HepG2 (cell line): ENCODE measurements at regions not wholly inside any gene's neighbourhood (a gene's known extent, or its start where the extent isn't known, plus 50 kb on each side); places are given as distances from the start of the nearest gene placed in this dataset.

Experiments used
- ATAC-seq: fragments of 200-7000 bp; cut with Tn5 transposase; 3 replicates; pipeline ENCODE4 v1.9.1; 2020; ENCODE audit warnings: mild to moderate bottlenecking, moderate library complexity
- BruUV-seq: library from RNA; stranded (reverse); fragments of 400-500 nt; replicated peaks from 2 replicates; lab custom pipeline; 2021; lab: Mats Ljungman, UMichigan
- CTCF ChIA-PET: fragments of 300-600 bp; formaldehyde crosslinking; extraction: SDS; loops from one replicate; lab custom pipeline; 2021; ENCODE audit warnings: low total read pairs, inconsistent platforms, low intra/inter-chr PET ratio; lab: Yijun Ruan, JAX
- POLR2A ChIA-PET: fragments of 350-600 bp; sonication (Branson Sonifier 250); formaldehyde crosslinking; loops from one replicate; lab custom pipeline; 2020; ENCODE audit warnings: antibody characterized with exemption, inconsistent platforms; lab: Yijun Ruan, JAX
- DNase-seq: peaks from one replicate; pipeline ENCODE4 v3.0.0-alpha.2; 2015; ENCODE audit warnings: low spot score
- FAIRE-seq: peaks from 3 replicates; lab custom pipeline; 2011; peaks lifted over from hg19 to GRCh38; lab: Jason Lieb, UNC
- H2AFZ ChIP-seq: one replicate; pipeline ENCODE4 v1.6.1; 2011; ENCODE audit warnings: low read length, inconsistent platforms
- H3K27ac ChIP-seq: fragments of 300-600 bp; 3 replicates; pipeline ENCODE4 v1.8.0; 2011; ENCODE audit warnings: mixed run types, mild to moderate bottlenecking, mixed read lengths, low read length, inconsistent platforms; ENCODE audit not compliant: insufficient read depth; ENCODE audit errors: extremely low read length
- H3K27me3 ChIP-seq, 2 experiments: fragments of 200-600 bp in 1 of 2; 2 replicates in 1 of 2; 3 replicates in 1 of 2; pipeline versions ENCODE4 v1.6.0 to v1.8.0; 2011; ENCODE audit warnings: low read length in 2 of 2, mild to moderate bottlenecking in 2 of 2, moderate library complexity in 2 of 2, inconsistent platforms in 1 of 2; ENCODE audit not compliant: insufficient read depth in 2 of 2, control insufficient read depth in 1 of 2
- H3K36me3 ChIP-seq, 2 experiments: fragments of 200-600 bp in 1 of 2; replicated peaks in 1 of 2; 2 replicates in 1 of 2; 3 replicates in 1 of 2; pipeline versions ENCODE4 v1.5.1 to v1.8.0; 2011; ENCODE audit warnings: low read length in 2 of 2, inconsistent platforms in 1 of 2; ENCODE audit not compliant: insufficient read depth in 2 of 2, control insufficient read depth in 1 of 2
- H3K4me1 ChIP-seq: 2 replicates; pipeline ENCODE4 v1.5.1; 2012; ENCODE audit warnings: low read length, inconsistent platforms; ENCODE audit not compliant: insufficient read depth
- H3K4me2 ChIP-seq: 2 replicates; pipeline ENCODE4 v1.6.0; 2011; ENCODE audit warnings: low read depth, low read length, inconsistent platforms
- H3K4me3 ChIP-seq, 3 experiments: fragments of 200-600 bp in 1 of 3; sonication (generic), shearing (Covaris generic) in 1 of 3; replicated peaks in 1 of 3; 2 replicates each; pipeline ENCODE4 v1.5.1; 2011 to 2016; ENCODE audit warnings: low read length in 3 of 3, inconsistent platforms in 2 of 3, low read depth in 2 of 3, mild to moderate bottlenecking in 2 of 3, control low read depth in 1 of 3, mixed read lengths in 1 of 3; ENCODE audit not compliant: insufficient read depth in 1 of 3
- H3K79me2 ChIP-seq: one replicate; pipeline ENCODE4 v1.6.1; 2011; ENCODE audit warnings: low read length, inconsistent platforms; ENCODE audit not compliant: insufficient read depth
- H3K9ac ChIP-seq: 2 replicates; pipeline ENCODE4 v1.6.0; 2011; ENCODE audit warnings: mild to moderate bottlenecking, low read depth, low read length, inconsistent platforms; ENCODE audit not compliant: insufficient read depth
- H3K9me3 ChIP-seq: 2 replicates; pipeline ENCODE4 v1.5.1; 2012; ENCODE audit warnings: mild to moderate bottlenecking, low read length
- H4K20me1 ChIP-seq: 2 replicates; pipeline ENCODE4 v1.6.0; 2011; ENCODE audit warnings: inconsistent platforms, mild to moderate bottlenecking, low read length, moderate library complexity; ENCODE audit not compliant: insufficient read depth
- NFE2L2 ChIP-seq: fragments of 150-350 bp; IDR thresholded peaks from 2 replicates; pipeline ENCODE4 v1.6.1; 2014; ENCODE audit warnings: low read length
- NR2F1 ChIP-seq, 2 experiments: fragments of 450-650 bp in 1 of 2; formaldehyde crosslinking in 1 of 2; IDR thresholded peaks; 2 replicates each; pipeline versions ENCODE4 v1.5.0 to v1.6.1; 2016 to 2020; ENCODE audit warnings: mild to moderate bottlenecking in 1 of 2, missing compliant biosample characterization in 1 of 2, missing genetic modification reagents in 1 of 2, moderate library complexity in 1 of 2
- PHB2 ChIP-seq: fragments of 450-650 bp; IDR thresholded peaks from 2 replicates; pipeline ENCODE4 v1.6.1; 2018; ENCODE audit not compliant: partially characterized antibody
- XBP1 ChIP-seq: sonication (generic); formaldehyde crosslinking; IDR thresholded peaks from 2 replicates; pipeline ENCODE4 v1.5.0; 2020; ENCODE audit warnings: missing genetic modification reagents
- ZNF317 ChIP-seq: sonication (generic); formaldehyde crosslinking; IDR thresholded peaks from 2 replicates; pipeline ENCODE4 v1.5.0; 2020; ENCODE audit warnings: mild to moderate bottlenecking, missing genetic modification reagents
- ZNF619 ChIP-seq: sonication (generic); formaldehyde crosslinking; IDR thresholded peaks from 2 replicates; pipeline ENCODE4 v1.4.0; 2020; ENCODE audit warnings: mild to moderate bottlenecking, missing genetic modification reagents
- ZNF878 ChIP-seq: sonication (generic); formaldehyde crosslinking; IDR thresholded peaks from 2 replicates; pipeline ENCODE4 v1.8.1; 2023; ENCODE audit warnings: mild to moderate bottlenecking, missing genetic modification reagents, moderate library complexity
- WGBS: methylation state at CpG from one replicate; pipeline ENCODE4 v1.1.6; 2017; ENCODE audit warnings: low lambda C conversion rate; 5-methylcytosine and 5-hydroxymethylcytosine counted together
- in situ Hi-C: cut with HindIII; loops from 2 replicates; pipeline ENCODE4 v1.10.0; 2017; ENCODE audit warnings: low pct_unique_long_range_greater_than_20kb; ENCODE audit not compliant: extremely low pct_ligation_motif_present
- intact Hi-C: fragments of 100-400 bp; cut with micrococcal nuclease; formaldehyde crosslinking; loops from one replicate; pipeline ENCODE4 v1.10.0; 2022; ENCODE audit not compliant: unreplicated experiment
- TF ChIP-seq, protein P1 (sequence below): sonication (generic); formaldehyde crosslinking; IDR thresholded peaks from 2 replicates; pipeline ENCODE4 v1.8.1; 2023; ENCODE audit warnings: mild to moderate bottlenecking, moderate library complexity, missing genetic modification reagents
- TF ChIP-seq, protein P2 (sequence below): sonication (generic); formaldehyde crosslinking; conservative IDR thresholded peaks from 2 replicates; pipeline ENCODE4 v1.4.0; 2020; ENCODE audit warnings: missing genetic modification reagents
- TF ChIP-seq, protein P3 (sequence below): sonication (generic); formaldehyde crosslinking; conservative IDR thresholded peaks from 2 replicates; pipeline ENCODE4 v1.8.0; 2022; ENCODE audit warnings: low read depth, missing genetic modification reagents

DNA sequence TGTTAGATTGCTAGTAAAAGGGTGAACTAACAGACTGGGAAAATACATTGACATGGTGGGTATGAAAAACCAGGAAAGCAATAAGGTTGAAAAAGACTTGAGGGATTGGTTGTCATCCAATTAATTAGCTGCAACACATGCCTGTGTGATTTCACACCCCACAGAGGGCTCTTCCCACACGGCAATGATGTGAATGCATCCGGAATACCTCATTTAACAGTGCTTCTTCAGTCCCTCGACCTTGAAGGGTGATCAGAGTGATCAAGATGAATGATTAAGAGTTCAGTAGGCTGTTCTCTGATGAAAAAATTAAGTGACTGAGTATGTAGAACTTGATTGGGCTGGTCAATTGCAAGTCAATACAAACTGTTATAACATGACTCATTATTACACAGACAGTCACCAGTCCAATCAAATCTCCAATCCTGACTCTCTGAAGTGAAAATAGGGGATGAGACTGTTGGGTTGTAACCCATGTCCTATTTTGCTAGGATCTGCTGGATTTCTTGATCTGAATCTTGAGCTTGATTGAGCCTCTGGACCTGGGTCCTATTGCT, 924.9 kb upstream of the FAM98A start:
- in situ Hi-C loops (no loop called here), intact Hi-C loops (no loop called here)
- BruUV-seq: no TSS peak
- no peaks in the 10 kb centered on the region for H3K36me3 ChIP-seq
- POLR2A ChIA-PET: no interaction called here
- no peaks in the 10 kb centered on the region for H3K79me2 ChIP-seq
- H3K4me3 ChIP-seq: no peak overlapping the region
- no peak for FAIRE-seq
- peaks cover 93% of the 10 kb centered on the region for H3K9me3 ChIP-seq
- no peak for ATAC-seq
- no peaks in the 10 kb centered on the region for H4K20me1 ChIP-seq
- H3K27me3 ChIP-seq: no peaks in the 10 kb centered on the region
- TF ChIP-seq ZNF619 (CRISPR knock-in tag): no peak
- no peak for TF ChIP-seq ZNF878
- TF ChIP-seq XBP1 (CRISPR knock-in tag): no peak
- TF ChIP-seq, protein P1, sequence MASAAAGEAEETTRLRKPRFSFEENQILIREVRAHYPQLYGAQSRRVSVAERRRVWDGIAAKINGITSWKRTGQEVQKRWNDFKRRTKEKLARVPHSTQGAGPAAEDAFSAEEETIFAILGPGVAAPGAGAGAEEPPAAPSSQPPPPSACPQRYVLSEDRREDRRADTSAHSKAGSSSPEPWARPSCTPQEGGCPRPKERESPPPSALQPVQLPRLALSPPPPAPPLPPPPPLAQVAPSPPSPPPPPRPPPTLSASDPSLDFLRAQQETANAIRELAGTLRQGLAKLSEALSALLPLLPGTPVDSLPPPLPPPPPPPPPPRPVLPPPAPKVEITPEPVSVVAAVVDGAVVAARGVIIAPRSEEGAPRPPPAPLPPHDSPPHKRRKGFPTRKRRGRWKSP (CRISPR knock-in tag): no peak
- TF ChIP-seq NFE2L2: no peak
- TF ChIP-seq NR2F1 (CRISPR knock-in tag; IDR thresholded peaks at IDR 0.05): no peak
- TF ChIP-seq, protein P2, sequence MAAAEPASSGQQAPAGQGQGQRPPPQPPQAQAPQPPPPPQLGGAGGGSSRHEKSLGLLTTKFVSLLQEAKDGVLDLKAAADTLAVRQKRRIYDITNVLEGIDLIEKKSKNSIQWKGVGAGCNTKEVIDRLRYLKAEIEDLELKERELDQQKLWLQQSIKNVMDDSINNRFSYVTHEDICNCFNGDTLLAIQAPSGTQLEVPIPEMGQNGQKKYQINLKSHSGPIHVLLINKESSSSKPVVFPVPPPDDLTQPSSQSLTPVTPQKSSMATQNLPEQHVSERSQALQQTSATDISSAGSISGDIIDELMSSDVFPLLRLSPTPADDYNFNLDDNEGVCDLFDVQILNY (CRISPR knock-in tag): no peak
- H3K4me1 ChIP-seq: no peaks in the 10 kb centered on the region
- CTCF ChIA-PET: no interaction called here
- H3K9ac ChIP-seq: no peak overlapping the region
- 0% methylated on average over 3 of the region's 3 CpGs for WGBS
- no peak overlapping the region for H2AFZ ChIP-seq
- no peak overlapping the region for H3K4me2 ChIP-seq
- H3K27ac ChIP-seq: no peak overlapping the region
- no peak for DNase-seq

DNA sequence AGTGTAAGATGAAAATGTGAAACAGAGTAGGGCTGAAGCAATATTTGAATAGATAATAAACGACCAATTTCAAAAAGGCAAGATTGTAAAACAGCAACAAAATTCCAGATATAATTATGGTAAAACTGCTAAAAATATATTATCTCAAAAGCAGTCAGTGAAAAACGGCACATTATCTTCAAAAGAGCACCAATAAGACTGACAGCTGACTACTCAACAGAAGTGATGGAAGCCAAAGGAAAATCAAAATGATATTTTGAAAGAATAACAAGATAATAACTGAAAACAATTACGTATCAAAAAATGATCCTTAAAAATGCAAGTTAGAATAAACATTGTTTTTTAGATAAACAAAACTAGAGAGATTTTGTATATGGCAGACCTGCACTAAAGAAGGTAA, 920.6 kb upstream of the FAM98A start:
- H3K36me3 ChIP-seq: no peaks in the 10 kb centered on the region
- FAIRE-seq (no peak), ATAC-seq (no peak), DNase-seq (no peak)
- no peak overlapping the region for H3K27ac ChIP-seq
- no peak overlapping the region for H3K4me3 ChIP-seq
- H3K4me2 ChIP-seq: no peak overlapping the region
- no peak overlapping the region for H3K9ac ChIP-seq
- intact Hi-C loops (no loop called here), in situ Hi-C loops (no loop called here)
- no peak overlapping the region for H2AFZ ChIP-seq
- H3K79me2 ChIP-seq: no peaks in the 10 kb centered on the region
- ChIA-PET CTCF (no interaction called here), POLR2A (no interaction called here)
- BruUV-seq: no TSS peak
- no peaks in the 10 kb centered on the region for H4K20me1 ChIP-seq
- 4% methylated on average over 3 of the region's 3 CpGs for WGBS
- peaks cover 87% of the 10 kb centered on the region for H3K9me3 ChIP-seq
- no peaks in the 10 kb centered on the region for H3K4me1 ChIP-seq
- TF ChIP-seq PHB2: no peak
- TF ChIP-seq ZNF317 (CRISPR knock-in tag): peak; percentile 95
- TF ChIP-seq, protein P3, sequence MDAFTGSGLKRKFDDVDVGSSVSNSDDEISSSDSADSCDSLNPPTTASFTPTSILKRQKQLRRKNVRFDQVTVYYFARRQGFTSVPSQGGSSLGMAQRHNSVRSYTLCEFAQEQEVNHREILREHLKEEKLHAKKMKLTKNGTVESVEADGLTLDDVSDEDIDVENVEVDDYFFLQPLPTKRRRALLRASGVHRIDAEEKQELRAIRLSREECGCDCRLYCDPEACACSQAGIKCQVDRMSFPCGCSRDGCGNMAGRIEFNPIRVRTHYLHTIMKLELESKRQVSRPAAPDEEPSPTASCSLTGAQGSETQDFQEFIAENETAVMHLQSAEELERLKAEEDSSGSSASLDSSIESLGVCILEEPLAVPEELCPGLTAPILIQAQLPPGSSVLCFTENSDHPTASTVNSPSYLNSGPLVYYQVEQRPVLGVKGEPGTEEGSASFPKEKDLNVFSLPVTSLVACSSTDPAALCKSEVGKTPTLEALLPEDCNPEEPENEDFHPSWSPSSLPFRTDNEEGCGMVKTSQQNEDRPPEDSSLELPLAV (CRISPR knock-in tag): no peak
- H3K27me3 ChIP-seq: no peaks in the 10 kb centered on the region
